GM20431 (cell line): ENCODE measurements at regions not wholly inside any gene's neighbourhood (a gene's known extent, or its start where the extent isn't known, plus 50 kb on each side); places are given as distances from the start of the nearest gene placed in this dataset.
"Not testable (repeated sequence)": the region's sequence is repeated elsewhere in the genome, so short reads cannot be mapped to it uniquely, and the experiment has no call there.

Experiments used
- in situ Hi-C: fragments of 300-500 bp; cut with MseI, MboI; formaldehyde crosslinking; loops from one replicate; pipeline ENCODE4 v1.15.0; 2020; ENCODE audit warnings: low sequenced_read_pairs; ENCODE audit not compliant: unreplicated experiment

DNA sequence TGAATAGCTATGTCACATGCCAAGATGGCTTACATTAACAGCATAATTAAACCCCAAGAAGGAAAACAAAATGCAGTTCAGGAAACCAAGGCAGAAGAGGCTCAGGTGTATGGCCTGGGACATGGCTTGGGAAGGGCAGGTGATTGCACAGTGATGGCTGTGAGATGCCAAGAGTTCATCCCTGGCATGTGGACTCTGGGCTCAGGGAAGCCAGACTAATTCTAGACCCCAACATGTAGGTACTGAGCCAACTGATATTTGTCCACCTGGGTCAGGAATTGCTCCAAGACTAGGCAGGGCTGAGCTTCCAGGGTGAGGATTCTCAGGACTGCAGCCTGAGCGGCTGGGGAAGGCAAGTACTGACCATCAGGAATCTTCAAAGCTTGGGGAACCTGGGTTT lies 218.4 kb upstream of the PIK3R1 start:
- in situ Hi-C loops: no loop called here

DNA sequence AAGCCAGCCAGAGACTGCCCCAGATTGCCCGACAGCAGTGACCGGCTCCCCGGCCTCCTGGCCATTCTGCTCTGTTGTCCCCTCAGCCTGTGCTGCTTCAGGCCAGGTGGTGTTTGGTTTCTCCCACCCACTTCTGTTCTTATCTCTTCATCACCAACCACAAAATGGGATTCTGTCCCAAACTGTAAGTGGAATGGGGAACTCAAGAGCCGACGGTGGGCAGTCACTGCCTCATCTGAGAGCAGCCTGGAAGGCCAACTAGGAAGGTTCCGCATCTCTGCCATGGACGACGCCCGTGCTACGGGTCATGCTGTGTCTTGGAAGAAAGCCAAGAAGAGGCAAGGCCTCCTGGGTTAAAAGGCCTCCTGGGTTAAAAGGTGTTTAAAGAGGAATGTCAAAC lies 219.0 kb upstream of the PIK3R1 start:
- in situ Hi-C loops: no loop called here

GRCh38 chr5:67992923-67993322 lies 222.6 kb upstream of the PIK3R1 start:
- in situ Hi-C loops: no loop called here

GRCh38 chr5:67989456-67989855 lies 226.1 kb upstream of the PIK3R1 start:
- in situ Hi-C loops: no loop called here

DNA sequence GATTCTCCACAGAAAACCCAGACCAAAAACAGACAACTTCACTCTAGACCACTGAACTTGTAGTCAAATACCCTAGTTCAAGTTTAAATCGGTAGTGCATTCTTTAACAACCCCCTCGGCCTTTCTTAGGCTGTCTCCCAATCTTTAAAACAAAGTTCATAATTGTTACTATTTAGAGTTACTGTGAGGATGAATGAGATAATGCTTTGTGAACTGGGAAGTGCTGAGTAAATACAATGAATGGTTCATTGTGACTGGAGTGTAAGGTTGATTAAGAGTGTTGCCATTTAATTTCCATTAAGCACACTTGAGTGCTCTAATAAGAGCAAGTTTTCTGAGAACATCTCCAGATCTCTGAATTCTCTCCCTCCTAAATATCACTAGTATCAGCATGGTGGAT lies 228.8 kb upstream of the PIK3R1 start:
- in situ Hi-C loops: no loop called here

- in situ Hi-C loops: no loop called here
Observed at GRCh38 chr5:67985686-67986387, 229.7 kb upstream of the PIK3R1 start.

- in situ Hi-C loops: no loop called here
Observed at GRCh38 chr5:67984546-67984945, 231.0 kb upstream of the PIK3R1 start.

- in situ Hi-C loops: no loop called here
Observed at GRCh38 chr5:67983251-67984110, 232.1 kb upstream of the PIK3R1 start.

DNA sequence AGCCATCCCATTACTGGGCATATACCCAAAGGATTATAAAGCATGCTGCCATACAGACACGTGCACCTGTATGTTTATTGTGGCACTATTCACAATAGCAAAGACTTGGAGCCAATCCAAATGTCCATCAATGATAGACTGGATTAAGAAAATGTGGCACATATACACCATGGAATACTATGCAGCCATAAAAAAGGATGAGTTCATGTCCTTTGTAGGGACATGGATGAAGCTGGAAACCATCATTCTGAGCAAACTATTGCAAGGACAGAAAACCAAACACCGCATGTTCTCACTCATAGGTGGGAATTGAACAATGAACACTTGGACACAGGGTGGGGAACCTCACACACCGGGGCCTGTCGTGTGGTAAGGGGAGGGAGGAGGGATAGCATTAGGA lies 233.4 kb upstream of the PIK3R1 start:
- in situ Hi-C loops: not testable (repeated sequence)

DNA sequence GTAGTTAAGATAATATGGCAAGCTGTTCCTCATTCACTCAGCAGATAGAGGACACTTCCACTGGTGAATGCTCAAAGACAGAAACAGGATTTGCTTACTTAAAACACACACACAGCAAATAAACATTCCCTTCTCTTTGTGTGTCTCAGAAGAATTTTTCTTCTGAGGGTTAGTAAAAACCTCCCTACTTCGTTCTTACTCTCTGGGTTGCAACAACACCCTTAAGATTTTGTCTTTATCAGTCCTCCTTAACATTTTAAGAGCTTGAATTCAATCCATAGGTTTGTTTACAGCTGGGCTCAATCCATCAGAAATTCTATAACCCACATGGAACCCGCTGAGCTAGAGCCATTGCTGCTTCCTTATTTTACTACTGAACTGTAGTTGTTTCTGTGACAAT lies 237.4 kb upstream of the PIK3R1 start:
- in situ Hi-C loops: no loop called here

GRCh38 chr5:67976891-67977601 lies 238.5 kb upstream of the PIK3R1 start:
- in situ Hi-C loops: no loop called here

- in situ Hi-C loops: no loop called here
Observed at GRCh38 chr5:67976181-67976580, 239.4 kb upstream of the PIK3R1 start.

DNA sequence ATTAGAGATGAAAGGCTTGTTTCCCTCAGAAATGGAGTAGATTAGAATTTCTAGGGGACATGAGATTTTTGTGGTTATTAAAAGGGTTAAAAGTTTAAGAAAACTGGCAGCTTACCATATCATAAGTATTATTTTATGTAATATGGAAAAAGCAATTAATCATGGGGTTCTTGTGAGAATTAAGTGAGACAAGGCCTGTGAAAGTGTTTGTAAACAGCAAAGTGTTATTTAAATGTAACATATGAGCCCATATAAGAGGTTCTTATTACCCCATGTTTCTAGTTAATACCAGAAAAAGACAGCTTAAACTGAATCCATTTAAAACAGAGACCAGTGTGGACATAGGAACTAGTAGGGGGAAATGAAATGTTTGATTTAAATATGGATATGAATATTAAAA lies 241.1 kb upstream of the PIK3R1 start:
- in situ Hi-C loops: no loop called here

DNA sequence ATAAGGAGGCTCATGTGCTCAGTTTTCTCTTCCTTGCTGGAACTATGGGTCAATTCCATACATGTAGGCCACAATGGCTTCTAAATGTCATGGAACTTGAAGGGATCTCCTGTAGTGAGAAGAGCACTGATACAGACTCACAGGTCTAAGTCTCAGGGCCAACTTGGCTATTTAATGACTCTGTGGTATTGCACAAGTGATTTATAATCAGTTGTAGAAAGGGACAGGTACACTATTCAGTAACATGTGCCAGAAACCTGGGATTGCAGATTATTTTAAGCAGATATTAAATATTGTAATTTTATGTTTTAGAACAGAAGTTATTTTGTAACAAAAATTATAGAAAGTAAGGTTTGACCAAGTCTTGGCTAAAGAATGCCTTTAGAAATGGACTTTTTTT lies 241.5 kb upstream of the PIK3R1 start:
- in situ Hi-C loops: no loop called here

DNA sequence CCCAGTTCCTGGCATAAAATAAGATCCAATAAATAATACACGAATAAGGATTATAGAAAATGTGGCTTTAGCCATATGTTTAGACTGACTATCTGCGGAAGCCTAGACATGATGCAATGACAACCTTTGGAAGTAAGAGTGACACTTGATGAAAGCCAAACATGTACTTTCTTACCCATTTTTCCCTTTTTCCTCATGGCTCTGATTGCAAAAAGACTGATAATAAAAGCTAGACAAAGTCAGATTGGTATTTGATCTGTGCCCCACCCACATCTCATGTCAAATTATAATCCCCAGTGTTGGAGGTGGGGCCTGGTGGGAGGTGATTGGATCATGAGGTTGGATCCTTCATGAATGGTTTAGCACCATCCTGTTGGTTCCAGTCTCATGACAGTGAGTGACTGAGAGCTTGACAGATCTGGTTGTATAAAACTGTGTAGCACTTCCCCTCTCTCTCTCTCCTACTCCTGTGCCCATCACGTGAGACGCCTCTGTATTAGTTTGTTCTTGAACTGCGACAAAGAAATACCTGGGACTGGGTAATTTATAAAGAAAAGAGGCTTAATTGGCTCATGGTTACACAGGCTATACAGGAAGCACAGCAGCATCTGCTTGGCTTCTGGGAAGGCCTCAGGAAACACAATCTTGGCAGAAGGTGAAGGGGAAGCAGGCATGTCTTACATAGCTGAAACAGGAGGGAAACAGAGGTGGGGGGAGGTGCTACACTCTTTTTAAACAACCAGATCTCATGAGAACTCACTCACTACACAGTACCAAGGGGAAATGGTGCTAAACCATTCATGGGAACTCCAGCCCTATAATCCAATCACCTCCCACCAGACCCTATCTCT lies 243.4 kb upstream of the PIK3R1 start:
- in situ Hi-C loops: no loop called here

GRCh38 chr5:67971223-67971830 lies 244.2 kb upstream of the PIK3R1 start:
- in situ Hi-C loops: no loop called here

GRCh38 chr5:67969631-67970030 lies 245.9 kb upstream of the PIK3R1 start:
- in situ Hi-C loops: no loop called here

GRCh38 chr5:67969176-67969575 lies 246.4 kb upstream of the PIK3R1 start:
- in situ Hi-C loops: no loop called here

DNA sequence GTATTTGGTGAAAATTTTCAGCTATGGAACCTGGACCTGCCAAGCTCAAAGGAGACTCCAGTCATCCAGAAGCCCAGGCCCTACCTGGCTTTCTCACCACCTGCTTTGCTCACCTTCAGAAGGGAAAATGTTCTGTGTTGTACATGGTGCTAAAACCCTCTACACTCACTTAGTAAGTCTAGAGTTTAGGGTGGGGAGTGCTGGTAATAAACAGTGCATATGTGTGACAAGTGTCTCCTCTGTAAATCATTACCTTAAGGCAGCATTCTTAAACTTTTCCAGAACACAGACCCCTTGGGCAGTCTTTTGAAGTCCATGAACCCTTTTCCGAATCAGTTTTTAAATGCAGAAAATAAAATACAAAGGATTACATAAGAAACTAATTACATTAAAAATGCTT lies 248.8 kb upstream of the PIK3R1 start:
- in situ Hi-C loops: no loop called here

DNA sequence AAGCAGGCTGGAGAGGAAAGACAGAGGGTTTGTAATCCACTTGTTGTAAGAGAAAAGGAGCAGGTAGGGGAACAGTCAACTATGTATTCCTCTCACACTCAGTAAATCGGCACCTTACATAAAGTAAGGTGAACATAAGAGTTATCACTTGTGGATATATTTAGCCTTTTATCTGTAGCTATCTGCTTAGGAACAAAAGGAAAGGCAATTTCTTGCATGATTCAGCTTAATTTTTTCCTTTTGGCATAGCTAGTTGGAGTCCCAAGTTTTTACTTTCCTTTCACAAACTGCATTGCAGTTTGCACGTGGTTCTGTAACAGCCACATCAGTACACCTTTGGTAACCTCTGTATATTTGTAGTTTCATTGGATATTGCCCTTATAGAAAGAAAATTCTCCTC lies 250.9 kb upstream of the PIK3R1 start:
- in situ Hi-C loops: no loop called here
